Superior temporal gyrus (tissue), 1 donor: ENCODE measurements at regions not wholly inside any gene's neighbourhood (a gene's known extent, or its start where the extent isn't known, plus 50 kb on each side); places are given as distances from the start of the nearest gene placed in this dataset.
"Not testable (repeated sequence)": the region's sequence is repeated elsewhere in the genome, so short reads cannot be mapped to it uniquely, and the experiment has no call there.

ENCODE experiments used
- DNase-seq: peaks from one replicate; pipeline ENCODE4 v3.0.0-alpha.2; 2016; ENCODE audit errors: extremely low spot score

GRCh38 chr5:25025831-25026230 lies 381.1 kb upstream of the CDH10 start:
- DNase-seq = no peak

DNA sequence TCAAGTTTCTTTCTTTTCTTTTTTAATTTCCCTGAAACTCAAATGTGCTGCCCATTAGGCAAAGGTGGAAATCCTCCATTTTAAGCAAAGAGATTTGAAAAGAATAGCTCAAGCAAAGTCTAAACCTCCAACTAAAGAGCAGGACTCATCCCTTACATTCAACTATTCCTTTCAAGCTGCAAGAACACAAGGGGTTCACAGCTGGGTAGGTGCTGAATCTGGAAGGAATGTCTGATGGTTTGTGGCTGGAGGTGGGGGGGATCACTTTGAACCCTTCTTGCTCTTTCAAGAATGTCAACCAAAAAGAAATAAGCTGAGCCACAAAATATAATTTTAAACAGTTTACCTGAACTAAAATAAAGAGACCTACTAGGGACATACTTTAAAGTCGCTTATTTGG lies 375.7 kb upstream of the CDH10 start:
- no peak for DNase-seq

GRCh38 chr5:25009063-25009462 lies 364.3 kb upstream of the CDH10 start:
- DNase-seq = no peak

DNA sequence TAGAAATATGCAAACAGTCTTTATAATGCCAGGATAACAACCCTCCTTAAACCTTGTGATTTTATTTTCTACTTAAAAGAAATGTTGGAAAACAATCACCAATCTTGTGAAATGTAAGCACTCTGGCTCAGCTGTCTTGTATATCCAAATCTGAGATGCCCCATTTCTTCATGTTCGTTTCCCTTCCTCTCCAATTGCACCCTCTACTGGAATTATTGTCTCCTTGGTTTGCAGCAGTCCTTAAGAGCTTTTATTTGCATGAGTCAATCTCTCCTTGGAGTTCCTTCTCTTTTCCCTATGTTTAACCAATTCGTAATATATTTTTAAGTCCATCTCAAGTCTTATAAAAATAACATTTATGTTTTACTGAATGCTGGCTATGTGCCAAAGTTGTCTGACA lies 362.0 kb upstream of the CDH10 start:
- peak; percentile 50 for DNase-seq

DNA sequence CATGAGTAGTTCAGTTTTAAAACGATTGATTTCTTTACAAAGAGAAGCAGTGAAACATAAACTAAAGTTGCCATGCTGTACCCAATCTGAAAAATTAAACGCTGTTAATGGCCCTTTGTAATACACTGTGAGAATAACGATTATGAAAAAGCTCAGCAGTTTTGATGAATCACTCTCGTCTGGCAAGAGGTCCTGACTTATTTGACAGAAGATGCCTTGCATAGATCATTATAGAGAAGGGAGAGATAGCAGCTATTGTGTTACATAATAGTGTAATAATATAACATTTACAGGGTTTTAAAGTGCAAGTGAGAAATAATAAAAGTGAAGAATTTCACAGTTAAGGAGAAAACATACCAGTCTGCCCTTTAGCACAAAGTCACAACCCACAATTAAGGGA lies 361.5 kb upstream of the CDH10 start:
- DNase-seq = no peak

DNA sequence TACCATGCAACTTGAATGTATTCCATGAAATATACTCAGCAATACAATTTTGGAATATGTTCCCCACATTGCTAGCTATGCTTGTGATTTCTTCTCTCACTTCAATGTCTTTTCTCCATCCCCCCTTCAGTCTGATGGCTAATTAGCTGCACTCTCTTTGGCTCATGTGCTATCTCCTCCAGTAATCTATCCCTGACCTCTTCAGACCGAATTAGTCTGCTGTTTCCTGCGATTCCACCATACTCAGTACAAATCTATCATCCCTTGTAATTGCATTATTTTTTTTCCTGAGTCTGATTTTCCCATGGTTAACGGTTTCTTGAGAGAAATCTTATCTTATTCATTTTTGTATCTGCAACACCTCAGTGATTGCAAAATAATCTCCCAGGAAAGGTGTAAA lies 360.7 kb upstream of the CDH10 start:
- DNase-seq = no peak

GRCh38 chr5:25002371-25002770 lies 357.6 kb upstream of the CDH10 start:
- DNase-seq = no peak

DNA sequence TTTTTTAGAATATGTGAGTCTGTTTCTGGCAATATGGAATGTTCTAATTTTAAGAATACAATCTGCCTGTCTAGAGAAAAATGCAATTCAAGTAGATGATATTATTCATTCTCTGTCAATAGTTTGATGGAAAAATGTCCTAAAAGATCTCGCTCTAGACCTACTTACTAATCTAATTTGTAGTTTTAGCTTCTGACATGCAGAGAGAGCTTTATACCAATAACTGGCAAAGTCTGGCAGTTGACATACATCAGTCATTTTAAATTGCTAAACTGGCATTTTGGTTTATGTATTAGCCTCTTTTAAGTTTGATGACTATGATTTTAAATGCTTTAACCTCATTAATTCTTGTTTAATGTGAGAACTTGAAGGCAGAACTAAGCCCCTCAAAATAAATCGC lies 355.0 kb upstream of the CDH10 start:
- DNase-seq = no peak

DNA sequence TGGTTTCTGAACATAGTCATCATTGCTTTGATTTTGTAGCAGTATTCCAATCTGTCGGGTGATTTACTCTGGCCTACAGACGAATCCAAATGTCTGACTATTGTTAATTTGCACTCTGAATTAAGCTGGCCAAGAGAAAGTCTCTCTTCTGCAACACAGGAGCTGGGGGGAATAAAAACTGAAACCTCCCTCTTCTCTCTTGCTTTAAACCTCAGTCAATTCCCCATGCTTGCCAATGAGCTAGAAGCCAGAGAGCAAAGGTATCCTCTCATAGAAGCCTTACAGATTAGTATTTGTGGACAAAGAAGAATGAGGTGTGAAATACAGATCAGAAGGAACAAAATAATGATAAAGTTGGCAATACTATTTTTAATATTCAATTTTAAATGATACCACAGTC lies 353.9 kb upstream of the CDH10 start:
- no peak for DNase-seq

GRCh38 chr5:24986326-24986725 lies 341.5 kb upstream of the CDH10 start:
- no peak for DNase-seq

- DNase-seq = not testable (repeated sequence)
Observed at GRCh38 chr5:24978552-24978951, 333.8 kb upstream of the CDH10 start.

GRCh38 chr5:24963611-24964010 lies 318.8 kb upstream of the CDH10 start:
- DNase-seq = no peak

- no peak for DNase-seq
Observed at GRCh38 chr5:24923400-24923799, 278.6 kb upstream of the CDH10 start.

GRCh38 chr5:24918676-24919075 lies 273.9 kb upstream of the CDH10 start:
- no peak for DNase-seq

- DNase-seq = no peak
Observed at GRCh38 chr5:24916863-24917262, 272.1 kb upstream of the CDH10 start.

- no peak for DNase-seq
Observed at GRCh38 chr5:24909210-24909609, 264.4 kb upstream of the CDH10 start.

DNA sequence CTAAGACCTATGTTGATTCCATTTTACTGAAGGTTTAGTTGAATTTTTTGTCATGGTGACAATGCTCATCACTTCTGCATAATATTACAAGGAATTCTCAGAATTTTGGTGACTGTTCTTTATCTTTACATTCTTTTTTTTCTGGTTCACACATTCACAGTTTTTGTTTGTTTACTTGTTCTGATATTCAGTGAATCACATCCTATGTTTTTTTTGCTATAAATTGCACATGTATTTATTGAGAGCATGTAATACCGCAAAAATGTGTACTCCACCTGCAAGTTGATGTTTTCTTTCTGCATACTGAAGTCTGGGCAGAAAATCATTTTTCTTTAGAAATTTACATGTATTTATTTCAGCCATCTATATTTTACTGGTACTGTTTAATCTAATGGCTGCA lies 261.9 kb upstream of the CDH10 start:
- no peak for DNase-seq

DNA sequence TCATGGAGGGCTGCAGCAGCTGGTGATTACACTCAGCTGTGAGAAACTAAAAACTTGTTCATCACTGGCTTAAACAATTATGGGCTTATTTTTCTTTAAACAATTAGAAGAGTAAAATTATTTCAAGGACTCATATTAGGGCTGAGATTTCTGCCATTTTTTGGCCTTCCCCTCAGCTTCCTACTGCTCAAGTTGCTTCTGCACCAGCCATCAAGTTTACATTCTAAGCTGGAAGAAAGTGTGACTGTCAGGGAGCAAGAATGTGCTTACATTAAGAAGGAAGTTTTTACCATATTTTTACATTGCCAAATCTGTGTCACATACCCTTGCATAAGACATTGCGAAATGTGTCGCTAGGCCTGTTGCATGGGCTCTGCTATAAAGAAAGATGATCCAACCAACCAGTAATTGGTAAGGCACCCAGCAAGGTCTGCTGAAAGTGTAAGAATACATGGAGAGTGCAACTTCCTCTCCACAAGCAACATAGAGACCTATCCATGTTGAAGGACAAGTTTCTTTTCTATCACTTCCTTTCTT lies 260.3 kb upstream of the CDH10 start:
- peak; percentile 27 for DNase-seq

DNA sequence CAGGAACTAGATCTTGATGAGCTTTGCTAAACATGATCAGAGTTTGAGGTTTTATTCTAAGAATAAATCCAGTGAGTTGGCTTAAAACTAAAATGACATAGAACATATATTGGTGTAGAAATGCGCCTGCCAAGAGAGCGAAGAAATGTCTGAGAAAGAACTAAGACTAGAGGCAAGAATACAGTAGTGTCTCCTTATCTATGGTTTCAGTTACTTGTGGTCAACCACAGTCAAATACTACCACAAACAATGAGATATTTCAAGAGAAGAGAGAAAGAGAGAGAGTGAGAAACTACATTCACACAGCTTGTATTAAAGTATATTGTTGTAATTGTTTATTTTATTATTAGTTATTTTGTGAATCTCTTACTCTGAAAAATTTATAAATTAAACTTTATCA lies 254.4 kb upstream of the CDH10 start:
- no peak for DNase-seq

- DNase-seq = no peak
Observed at GRCh38 chr5:24864244-24864643, 219.5 kb upstream of the CDH10 start.

DNA sequence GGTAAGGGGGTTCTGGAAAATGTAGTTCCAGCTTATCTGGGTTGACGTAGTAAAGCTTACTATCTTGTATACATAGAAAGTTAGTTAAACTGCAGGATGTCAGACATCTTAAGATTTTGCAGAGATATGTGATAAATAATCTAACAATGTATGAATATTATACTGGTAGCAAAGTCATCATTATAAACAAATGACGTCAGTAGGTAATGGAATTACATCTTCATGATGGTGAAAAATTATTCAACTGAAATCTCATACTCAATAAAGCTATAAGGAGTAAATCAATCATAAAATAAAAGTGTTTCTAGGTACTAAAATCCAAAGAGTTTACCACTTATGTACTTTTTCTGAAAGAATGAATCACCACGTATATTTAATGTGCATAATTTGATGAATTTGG lies 217.3 kb upstream of the CDH10 start:
- no peak for DNase-seq

- no peak for DNase-seq
Observed at GRCh38 chr5:24855485-24855884, 210.7 kb upstream of the CDH10 start.

DNA sequence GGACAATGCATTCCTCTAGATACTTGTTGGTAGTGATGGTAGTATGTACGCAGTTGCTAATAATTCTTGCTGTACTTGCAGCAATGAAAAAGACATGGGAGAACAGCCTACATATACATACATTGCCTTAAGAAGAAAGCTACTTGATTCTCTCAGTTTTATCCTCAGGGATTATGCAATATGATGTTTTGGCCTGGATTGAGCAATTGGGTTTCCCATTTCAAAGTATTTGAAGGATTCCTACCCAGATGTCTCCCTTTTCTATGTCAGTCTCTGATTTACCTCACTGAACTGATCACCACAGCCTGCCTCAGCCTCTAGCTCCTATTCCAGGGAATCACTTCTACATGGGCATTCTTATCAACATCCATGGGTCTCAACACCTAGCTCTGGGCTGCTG lies 210.1 kb upstream of the CDH10 start:
- DNase-seq = no peak

DNA sequence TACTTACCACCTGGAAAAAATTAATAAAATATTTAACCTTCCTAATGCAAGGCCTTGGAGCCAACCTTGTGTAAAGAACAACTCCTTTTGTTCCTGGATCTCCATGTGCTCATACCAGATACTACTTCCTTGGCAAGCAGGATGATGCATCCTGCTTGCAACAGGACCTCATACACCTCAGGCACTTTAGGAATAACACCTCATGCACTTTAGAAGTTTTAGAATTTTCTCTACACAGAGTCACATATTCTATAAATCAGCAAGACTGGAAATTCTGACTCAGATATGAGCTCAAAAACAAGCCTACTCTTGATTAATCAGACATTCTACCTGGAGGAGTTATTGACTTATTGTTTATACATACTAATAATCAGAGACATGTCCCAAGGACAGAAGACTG lies 209.6 kb upstream of the CDH10 start:
- no peak for DNase-seq
